ENCODE measurements at regions not wholly inside any gene's neighbourhood (a gene's known extent, or its start where the extent isn't known, plus 50 kb on each side); places are given as distances from the start of the nearest gene placed in this dataset.

GRCh38 chr6:40955178-40955545 is 83.9 kb downstream of the UNC5CL start:
- Mint-ChIP-seq H3K4me1 (ENCODE audit: low read depth) (no peaks in the 10 kb centered on the region), H3K4me3 (no peak overlapping the region), H3K27me3 (peaks cover 17% of the 10 kb centered on the region), H3K9me3 (no peaks in the 10 kb centered on the region), H3K27ac (no peak overlapping the region), H3K36me3 (ENCODE audit: low read depth) (no peaks in the 10 kb centered on the region)
- intact Hi-C loops (cut with micrococcal nuclease): no loop called here

- Mint-ChIP-seq H3K9me3 (no peaks in the 10 kb centered on the region), H3K36me3 (ENCODE audit: low read depth) (no peaks in the 10 kb centered on the region)
- intact Hi-C loops (cut with micrococcal nuclease): no loop called here
Measured at GRCh38 chr6:40954446-40955177, 84.4 kb downstream of the UNC5CL start.

GRCh38 chr6:40953486-40953885 is 85.5 kb downstream of the UNC5CL start:
- H3K36me3 Mint-ChIP-seq (ENCODE audit: low read depth): no peaks in the 10 kb centered on the region
- no peak overlapping the region for H3K27ac Mint-ChIP-seq
- peaks cover 19% of the 10 kb centered on the region for H3K27me3 Mint-ChIP-seq
- intact Hi-C loops (cut with micrococcal nuclease): no loop called here
- H3K4me3 Mint-ChIP-seq: no peak overlapping the region
- H3K9me3 Mint-ChIP-seq: no peaks in the 10 kb centered on the region
- H3K4me1 Mint-ChIP-seq (ENCODE audit: low read depth): no peaks in the 10 kb centered on the region

More at GRCh38 chr6:40954446-40955177, 84.4 kb downstream of the UNC5CL start:
- Mint-ChIP-seq H3K27ac (no peak overlapping the region), H3K27me3 (peaks cover 17% of the 10 kb centered on the region), H3K4me3 (no peak overlapping the region), H3K4me1 (ENCODE audit: low read depth) (no peaks in the 10 kb centered on the region)

GRCh38 chr6:40950986-40951698 is 87.9 kb downstream of the UNC5CL start:
- Mint-ChIP-seq H3K36me3 (ENCODE audit: low read depth) (no peaks in the 10 kb centered on the region), H3K27ac (no peak overlapping the region), H3K9me3 (no peaks in the 10 kb centered on the region), H3K27me3 (peaks cover 17% of the 10 kb centered on the region), H3K4me3 (no peak overlapping the region), H3K4me1 (ENCODE audit: low read depth) (no peaks in the 10 kb centered on the region)
- intact Hi-C loops (cut with micrococcal nuclease): no loop called here

DNA sequence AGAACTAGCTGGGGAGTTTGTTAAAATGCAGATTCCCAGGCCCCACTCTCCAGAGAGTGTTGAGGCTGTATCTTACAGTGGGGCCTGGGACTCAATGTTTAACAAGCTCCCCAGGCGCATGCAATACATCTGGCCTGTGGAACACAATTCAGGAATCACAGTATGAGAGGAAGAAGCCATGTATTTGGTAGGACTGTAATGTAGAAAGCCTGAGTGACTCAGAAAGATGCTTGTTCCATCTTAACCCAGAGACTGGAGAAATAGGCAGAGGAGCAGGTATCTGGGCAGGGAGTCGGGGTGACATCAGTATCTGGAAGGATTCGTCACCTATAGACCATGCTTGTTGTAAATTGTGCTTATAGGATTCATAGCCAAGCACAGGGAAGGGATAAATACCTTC is 90.5 kb downstream of the UNC5CL start:
- Mint-ChIP-seq H3K4me1 (ENCODE audit: low read depth) (no peaks in the 10 kb centered on the region), H3K36me3 (ENCODE audit: low read depth) (no peaks in the 10 kb centered on the region), H3K4me3 (no peak overlapping the region), H3K27me3 (peaks cover 13% of the 10 kb centered on the region), H3K9me3 (no peaks in the 10 kb centered on the region), H3K27ac (no peak overlapping the region)
- intact Hi-C loops (cut with micrococcal nuclease): no loop called here

DNA sequence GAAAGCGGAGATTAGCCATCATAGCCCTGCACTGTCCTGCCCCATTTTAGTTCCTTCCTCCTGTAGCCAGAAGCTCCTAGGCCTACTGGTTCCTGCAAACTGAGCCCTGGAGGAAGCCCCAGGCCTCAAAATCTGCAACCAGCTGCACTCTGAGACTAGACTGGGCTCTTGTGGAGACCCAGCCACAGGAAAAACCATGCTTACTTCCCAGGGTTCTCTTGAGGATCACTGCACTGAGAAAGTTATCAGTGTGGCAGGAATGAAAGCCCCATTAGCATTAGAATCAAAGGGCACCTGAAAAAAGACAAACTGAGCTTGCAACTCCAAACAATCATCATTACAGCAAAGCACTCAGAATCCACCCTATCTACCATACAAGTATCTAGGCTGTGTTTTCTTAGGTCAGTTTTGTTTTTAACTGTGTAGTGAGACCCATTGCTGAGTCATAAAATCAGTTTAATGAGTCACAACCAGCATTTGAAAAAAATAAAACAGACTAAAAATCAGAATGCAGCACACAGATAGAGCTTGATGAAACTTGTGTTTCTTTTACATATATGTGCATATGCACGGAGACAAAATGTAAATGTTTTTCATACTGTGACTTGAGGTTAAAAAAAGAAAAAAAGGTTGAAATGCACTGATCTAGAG is 91.0 kb downstream of the UNC5CL start:
- H3K36me3 Mint-ChIP-seq (ENCODE audit: low read depth): no peaks in the 10 kb centered on the region
- no peak overlapping the region for H3K27ac Mint-ChIP-seq
- no peak overlapping the region for H3K4me3 Mint-ChIP-seq
- no peaks in the 10 kb centered on the region for H3K4me1 Mint-ChIP-seq (ENCODE audit: low read depth)
- H3K9me3 Mint-ChIP-seq: no peaks in the 10 kb centered on the region
- intact Hi-C loops (cut with micrococcal nuclease): no loop called here
- peaks cover 10% of the 10 kb centered on the region for H3K27me3 Mint-ChIP-seq

GRCh38 chr6:40946738-40947301 is 92.2 kb downstream of the UNC5CL start:
- peaks cover 14% of the 10 kb centered on the region for H3K27me3 Mint-ChIP-seq
- no peak overlapping the region for H3K4me3 Mint-ChIP-seq
- H3K36me3 Mint-ChIP-seq (ENCODE audit: low read depth): no peaks in the 10 kb centered on the region
- no peaks in the 10 kb centered on the region for H3K9me3 Mint-ChIP-seq
- H3K27ac Mint-ChIP-seq: no peak overlapping the region
- intact Hi-C loops (cut with micrococcal nuclease): no loop called here
- H3K4me1 Mint-ChIP-seq (ENCODE audit: low read depth): no peaks in the 10 kb centered on the region

DNA sequence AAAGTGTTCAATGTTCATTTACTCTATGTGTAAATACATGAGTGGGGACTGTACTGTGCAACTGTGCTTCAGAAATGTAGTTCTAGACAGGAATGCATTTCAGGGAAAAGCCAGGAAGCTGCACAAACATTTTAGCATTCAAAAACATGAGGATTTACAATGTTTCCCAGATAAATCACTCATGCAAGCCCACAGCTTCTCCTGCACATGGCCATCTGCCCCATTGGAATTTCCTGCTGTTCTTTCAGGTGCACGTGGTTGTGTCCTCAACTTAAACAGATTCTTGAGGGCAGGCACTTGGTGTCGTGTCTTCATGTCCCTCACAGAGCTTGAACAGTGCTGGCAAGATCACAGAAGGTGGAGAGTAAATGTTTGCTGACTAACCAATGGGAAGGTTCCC is 101.5 kb downstream of the UNC5CL start:
- H3K36me3 Mint-ChIP-seq (ENCODE audit: low read depth): no peaks in the 10 kb centered on the region
- intact Hi-C loops (cut with micrococcal nuclease): no loop called here
- no peaks in the 10 kb centered on the region for H3K4me1 Mint-ChIP-seq (ENCODE audit: low read depth)
- H3K9me3 Mint-ChIP-seq: no peaks in the 10 kb centered on the region
- H3K4me3 Mint-ChIP-seq: no peak overlapping the region
- peaks cover 3% of the 10 kb centered on the region for H3K27me3 Mint-ChIP-seq
- H3K27ac Mint-ChIP-seq: no peak overlapping the region

GRCh38 chr6:40936818-40937251 is 102.2 kb downstream of the UNC5CL start:
- Mint-ChIP-seq H3K27ac (no peak overlapping the region), H3K4me1 (ENCODE audit: low read depth) (no peaks in the 10 kb centered on the region), H3K9me3 (no peaks in the 10 kb centered on the region), H3K4me3 (no peak overlapping the region), H3K27me3 (peaks cover 1% of the 10 kb centered on the region), H3K36me3 (ENCODE audit: low read depth) (no peaks in the 10 kb centered on the region)
- intact Hi-C loops (cut with micrococcal nuclease): no loop called here

- Mint-ChIP-seq H3K36me3 (ENCODE audit: low read depth) (no peaks in the 10 kb centered on the region), H3K4me1 (ENCODE audit: low read depth) (no peaks in the 10 kb centered on the region), H3K27me3 (peaks cover 1% of the 10 kb centered on the region), H3K27ac (no peak overlapping the region), H3K4me3 (no peak overlapping the region), H3K9me3 (no peaks in the 10 kb centered on the region)
- intact Hi-C loops (cut with micrococcal nuclease): no loop called here
Measured at GRCh38 chr6:40933864-40934263, 105.2 kb downstream of the UNC5CL start.

GRCh38 chr6:40932953-40933352 is 106.1 kb downstream of the UNC5CL start:
- Mint-ChIP-seq H3K4me3 (no peak overlapping the region), H3K27me3 (peaks cover 1% of the 10 kb centered on the region), H3K36me3 (ENCODE audit: low read depth) (no peaks in the 10 kb centered on the region), H3K27ac (no peak overlapping the region), H3K9me3 (no peaks in the 10 kb centered on the region), H3K4me1 (ENCODE audit: low read depth) (no peaks in the 10 kb centered on the region)
- intact Hi-C loops (cut with micrococcal nuclease): no loop called here

DNA sequence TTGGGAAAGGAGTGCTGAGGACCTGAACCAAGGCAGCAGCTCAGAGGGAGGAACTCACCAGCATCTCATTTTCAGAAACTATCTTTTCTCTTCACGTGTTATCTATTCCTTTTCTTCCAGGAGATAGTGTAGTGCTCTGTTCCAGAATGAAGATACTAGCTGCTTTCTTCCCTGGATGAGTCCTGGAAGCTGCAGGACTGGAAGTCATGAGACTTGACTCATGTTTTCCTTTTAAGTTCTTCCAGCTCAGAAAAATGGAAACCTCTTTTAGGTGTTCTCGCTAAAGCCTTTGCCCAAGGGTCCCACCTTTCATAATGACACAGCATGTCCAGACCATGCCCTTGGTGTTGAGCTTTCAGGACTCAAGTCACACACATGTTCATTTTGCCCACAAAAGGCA is 106.7 kb downstream of the UNC5CL start:
- Mint-ChIP-seq H3K9me3 (no peaks in the 10 kb centered on the region), H3K27me3 (peaks cover 1% of the 10 kb centered on the region), H3K27ac (no peak overlapping the region), H3K4me3 (no peak overlapping the region), H3K36me3 (ENCODE audit: low read depth) (no peaks in the 10 kb centered on the region), H3K4me1 (ENCODE audit: low read depth) (no peaks in the 10 kb centered on the region)
- intact Hi-C loops (cut with micrococcal nuclease): no loop called here

DNA sequence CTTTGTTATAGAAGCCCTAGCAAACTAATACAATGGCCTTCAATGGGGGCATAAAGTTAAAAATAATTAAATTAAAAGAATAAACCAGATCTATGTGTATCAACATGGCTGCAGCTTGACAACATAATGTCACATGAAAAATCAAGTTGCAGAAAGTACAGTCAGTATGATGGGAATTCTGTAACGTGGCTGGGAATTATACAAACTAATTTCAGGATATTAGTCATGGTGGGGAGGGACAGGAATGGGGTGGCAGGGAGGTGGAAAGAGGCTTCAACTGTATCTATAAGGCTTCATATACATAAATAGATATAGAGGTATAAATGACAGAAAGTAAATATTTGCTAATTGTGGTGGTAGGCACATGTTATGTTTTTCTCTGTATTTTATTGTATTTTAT is 107.1 kb downstream of the UNC5CL start:
- Mint-ChIP-seq H3K36me3 (ENCODE audit: low read depth) (no peaks in the 10 kb centered on the region), H3K27ac (no peak overlapping the region), H3K27me3 (peaks cover 3% of the 10 kb centered on the region), H3K4me3 (no peak overlapping the region), H3K4me1 (ENCODE audit: low read depth) (no peaks in the 10 kb centered on the region), H3K9me3 (no peaks in the 10 kb centered on the region)
- intact Hi-C loops (cut with micrococcal nuclease): no loop called here

GRCh38 chr6:40930555-40930954 is 108.5 kb downstream of the UNC5CL start:
- peaks cover 3% of the 10 kb centered on the region for H3K27me3 Mint-ChIP-seq
- intact Hi-C loops (cut with micrococcal nuclease): no loop called here
- H3K36me3 Mint-ChIP-seq (ENCODE audit: low read depth): no peaks in the 10 kb centered on the region
- no peak overlapping the region for H3K27ac Mint-ChIP-seq
- no peaks in the 10 kb centered on the region for H3K4me1 Mint-ChIP-seq (ENCODE audit: low read depth)
- no peak overlapping the region for H3K4me3 Mint-ChIP-seq
- H3K9me3 Mint-ChIP-seq: no peaks in the 10 kb centered on the region

All from dendritic cell treated with granulocyte-macrophage colony-stimulating factor and Interleukin-4, amounts not matched to agents 40 ng/mL and 50 ng/mL, for 4 days (primary cell).